Lung (tissue), 11 donors: ENCODE measurements at regions not wholly inside any gene's neighbourhood (a gene's known extent, or its start where the extent isn't known, plus 50 kb on each side); places are given as distances from the start of the nearest gene placed in this dataset.

Experiments used
- ATAC-seq: fragments of 200-7000 bp; cut with Tn5 transposase; one replicate; pipeline ENCODE4 v1.9.1; 2020; ENCODE audit warnings: moderate number of reproducible peaks; ENCODE audit not compliant: insufficient read depth, low FRiP score
- DNase-seq, 3 donors: peaks; one replicate each; pipeline ENCODE4 v3.0.0-alpha.2; 2013 to 2017
- H3K27ac ChIP-seq, 2 donors: one replicate each; pipeline ENCODE4 v1.5.1; 2013; ENCODE audit warnings: mild to moderate bottlenecking in 2 of 2, moderate library complexity in 2 of 2, control low read depth in 1 of 2, inconsistent platforms in 1 of 2, low read depth in 1 of 2, low read length in 1 of 2
- H3K27me3 ChIP-seq, 3 donors: one replicate each; pipeline ENCODE4 v1.5.1; 2013; ENCODE audit warnings: low read length in 2 of 3; ENCODE audit not compliant: control insufficient read depth in 3 of 3, insufficient read depth in 3 of 3
- H3K36me3 ChIP-seq, 4 donors: one replicate each; pipeline ENCODE4 v1.5.1; 2013; ENCODE audit warnings: low read length in 4 of 4, mild to moderate bottlenecking in 1 of 4, moderate library complexity in 1 of 4; ENCODE audit not compliant: control insufficient read depth in 4 of 4, insufficient read depth in 4 of 4
- H3K4me1 ChIP-seq, 5 donors: one replicate each; pipeline ENCODE4 v1.5.1; 2013; ENCODE audit warnings: low read length in 5 of 5, mild to moderate bottlenecking in 2 of 5, moderate library complexity in 1 of 5; ENCODE audit not compliant: control insufficient read depth in 5 of 5, insufficient read depth in 5 of 5
- H3K4me3 ChIP-seq: one replicate; pipeline ENCODE4 v1.5.1; 2013; ENCODE audit warnings: mild to moderate bottlenecking, control low read depth, moderate library complexity
- H3K9ac ChIP-seq, 2 donors: one replicate each; pipeline ENCODE4 v1.5.1; 2013; ENCODE audit warnings: low read length in 2 of 2, control low read depth in 1 of 2; ENCODE audit not compliant: insufficient read depth in 1 of 2
- H3K9me3 ChIP-seq, 4 donors: one replicate each; pipeline ENCODE4 v1.5.1; 2013; ENCODE audit warnings: low read length in 3 of 4, mild to moderate bottlenecking in 1 of 4, moderate library complexity in 1 of 4; ENCODE audit not compliant: control insufficient read depth in 4 of 4, insufficient read depth in 3 of 4
- CTCF ChIP-seq: IDR thresholded peaks from 2 replicates; pipeline ENCODE4 v1.5.1; 2012; ENCODE audit warnings: mild to moderate bottlenecking; ENCODE audit errors: control extremely low read depth, extremely low read depth
- WGBS, 2 donors: extraction: QIAGEN DNeasy Blood & Tissue Kit; methylation state at CpG; one replicate each; pipeline ENCODE4 v1.1.7; 2013; 5-methylcytosine and 5-hydroxymethylcytosine counted together
- donor health status: control.
- donor health status: control.
- donor health status: Bipolar disorder and iron deficiency.
- donor health status: healthy.
- donor health status: DM: yes; HTN: yes; CAD: no.

- H3K4me1 ChIP-seq, result no peaks in the 10 kb centered on the region
- H3K27ac ChIP-seq, result no peak overlapping the region
- no peaks in the 10 kb centered on the region for H3K36me3 ChIP-seq
- H3K4me3 ChIP-seq, result no peak overlapping the region
- ATAC-seq (no peak), DNase-seq (no peak)
- TF ChIP-seq CTCF, result no peak
- no peak overlapping the region for H3K9ac ChIP-seq
- H3K9me3 ChIP-seq, result peaks cover 0 to 8% (median 0%) of the 10 kb centered on the region in 4 donors
- no peaks in the 10 kb centered on the region for H3K27me3 ChIP-seq
Observed at GRCh38 chr11:42390116-42390515, 921.7 kb upstream of the API5 start.

GRCh38 chr11:42397483-42397882 lies 914.3 kb upstream of the API5 start:
- DNase-seq (no peak), ATAC-seq (no peak)
- H3K4me3 ChIP-seq, result no peak overlapping the region
- H3K36me3 ChIP-seq, result no peaks in the 10 kb centered on the region
- H3K4me1 ChIP-seq, result no peaks in the 10 kb centered on the region
- no peaks in the 10 kb centered on the region for H3K27me3 ChIP-seq
- no peak for TF ChIP-seq CTCF
- no peak overlapping the region for H3K27ac ChIP-seq
- H3K9ac ChIP-seq, result no peak overlapping the region
- H3K9me3 ChIP-seq, result peaks cover 0 to 11% (median 0%) of the 10 kb centered on the region in 4 donors

- ATAC-seq (no peak), DNase-seq (peak; percentile 3 to 34 (median 29))
- TF ChIP-seq CTCF, result no peak
- H3K4me3 ChIP-seq, result no peak overlapping the region
- WGBS, 2 donors, result 20 to 23% methylated on average over 3 of the region's 3 CpGs
- peaks cover 0 to 2% (median 0%) of the 10 kb centered on the region in 4 donors for H3K9me3 ChIP-seq
- no peak overlapping the region for H3K9ac ChIP-seq
- H3K4me1 ChIP-seq, result no peaks in the 10 kb centered on the region
- no peaks in the 10 kb centered on the region for H3K36me3 ChIP-seq
- H3K27me3 ChIP-seq, result no peaks in the 10 kb centered on the region
- no peak overlapping the region for H3K27ac ChIP-seq
Observed at GRCh38 chr11:42407341-42407740, 904.5 kb upstream of the API5 start.

GRCh38 chr11:42410251-42410955 lies 901.4 kb upstream of the API5 start:
- no peaks in the 10 kb centered on the region for H3K36me3 ChIP-seq
- WGBS, 2 donors, result 51 to 69% methylated on average over 6 of the region's 6 CpGs
- no peak for DNase-seq
- no peak overlapping the region for H3K9ac ChIP-seq
- no peak for ATAC-seq
- H3K4me1 ChIP-seq, result no peaks in the 10 kb centered on the region
- TF ChIP-seq CTCF, result no peak
- H3K27me3 ChIP-seq, result no peaks in the 10 kb centered on the region
- no peak overlapping the region for H3K27ac ChIP-seq
- peaks cover 0 to 2% (median 0%) of the 10 kb centered on the region in 4 donors for H3K9me3 ChIP-seq
- no peak overlapping the region for H3K4me3 ChIP-seq
